PC-3 (cell line): ENCODE measurements at regions not wholly inside any gene's neighbourhood (a gene's known extent, or its start where the extent isn't known, plus 50 kb on each side); places are given as distances from the start of the nearest gene placed in this dataset.

ENCODE experiments used
- EZH2 ChIP-seq: fragments of 300-600 bp; sonication (generic); IDR thresholded peaks from one replicate; pipeline ENCODE4 v1.6.1; 2017; ENCODE audit warnings: antibody characterized with exemption, mild to moderate bottlenecking, low read length; ENCODE audit not compliant: unreplicated experiment
- TF ChIP-seq, protein P1 (sequence below): fragments of 300-600 bp; sonication (generic); conservative IDR thresholded peaks from 2 replicates; pipeline ENCODE4 v1.5.1; 2017; ENCODE audit warnings: antibody characterized with exemption, low read depth, mild to moderate bottlenecking, low read length

DNA sequence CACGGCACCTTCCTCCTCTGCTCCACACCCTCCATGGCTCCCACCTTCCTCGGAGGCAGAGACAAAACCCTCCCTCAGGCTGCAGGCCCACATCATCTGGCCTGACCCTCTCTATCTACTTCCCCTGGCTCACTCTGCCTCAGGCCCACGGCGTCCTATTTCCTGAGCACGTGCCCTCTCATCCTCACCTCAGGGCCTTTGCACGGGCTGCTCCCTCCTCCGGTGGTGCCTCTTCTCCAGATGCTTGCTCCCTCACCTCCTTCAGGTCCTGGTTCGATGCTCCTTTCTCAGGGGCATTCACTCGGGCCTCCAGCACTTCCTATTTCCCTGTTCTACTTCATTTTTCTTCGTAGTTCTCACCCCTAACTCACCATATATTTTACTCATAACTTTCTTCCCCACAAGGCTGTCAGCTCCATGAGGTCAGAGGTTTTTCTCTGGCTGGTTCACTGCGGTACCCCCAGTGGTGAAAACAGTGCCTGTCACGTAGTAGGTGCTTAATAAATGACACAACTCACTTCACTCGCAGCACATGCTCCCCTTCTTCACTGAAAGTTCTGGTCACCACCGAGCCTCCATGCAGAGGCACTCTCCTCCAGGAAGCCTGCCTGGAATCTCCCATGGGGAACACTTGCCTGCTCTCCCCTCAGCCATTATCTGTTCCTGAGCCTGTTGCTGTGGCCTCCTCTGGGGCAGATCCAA lies 130.7 kb downstream of the WNT7A start:
- TF ChIP-seq, protein P1, sequence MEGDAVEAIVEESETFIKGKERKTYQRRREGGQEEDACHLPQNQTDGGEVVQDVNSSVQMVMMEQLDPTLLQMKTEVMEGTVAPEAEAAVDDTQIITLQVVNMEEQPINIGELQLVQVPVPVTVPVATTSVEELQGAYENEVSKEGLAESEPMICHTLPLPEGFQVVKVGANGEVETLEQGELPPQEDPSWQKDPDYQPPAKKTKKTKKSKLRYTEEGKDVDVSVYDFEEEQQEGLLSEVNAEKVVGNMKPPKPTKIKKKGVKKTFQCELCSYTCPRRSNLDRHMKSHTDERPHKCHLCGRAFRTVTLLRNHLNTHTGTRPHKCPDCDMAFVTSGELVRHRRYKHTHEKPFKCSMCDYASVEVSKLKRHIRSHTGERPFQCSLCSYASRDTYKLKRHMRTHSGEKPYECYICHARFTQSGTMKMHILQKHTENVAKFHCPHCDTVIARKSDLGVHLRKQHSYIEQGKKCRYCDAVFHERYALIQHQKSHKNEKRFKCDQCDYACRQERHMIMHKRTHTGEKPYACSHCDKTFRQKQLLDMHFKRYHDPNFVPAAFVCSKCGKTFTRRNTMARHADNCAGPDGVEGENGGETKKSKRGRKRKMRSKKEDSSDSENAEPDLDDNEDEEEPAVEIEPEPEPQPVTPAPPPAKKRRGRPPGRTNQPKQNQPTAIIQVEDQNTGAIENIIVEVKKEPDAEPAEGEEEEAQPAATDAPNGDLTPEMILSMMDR = no peak
- TF ChIP-seq EZH2 = no peak
